EL (cell line): ENCODE measurements at regions not wholly inside any gene's neighbourhood (a gene's known extent, or its start where the extent isn't known, plus 50 kb on each side); places are given as distances from the start of the nearest gene placed in this dataset.
A peak's percentile ranks its signal among the peaks of the same experiment; 100 is the strongest.

Experiments
- DNase-seq: peaks from one replicate; pipeline ENCODE4 v3.0.0-alpha.2; 2016

GRCh38 chr2:236656166-236656565 lies 86.5 kb downstream of the ACKR3 start:
- DNase-seq: no peak

- no peak for DNase-seq
These were observed 87.1 kb downstream of the ACKR3 start for GRCh38 chr2:236656721-236657120.

- DNase-seq: no peak
These were observed 87.6 kb downstream of the ACKR3 start for GRCh38 chr2:236657215-236657614.

- peak; percentile 49 for DNase-seq
These were observed 88.2 kb downstream of the ACKR3 start for GRCh38 chr2:236657801-236658200.

GRCh38 chr2:236658974-236659757 lies 89.5 kb downstream of the ACKR3 start:
- no peak for DNase-seq

- no peak for DNase-seq
These were observed 90.1 kb downstream of the ACKR3 start for GRCh38 chr2:236659758-236660150.

GRCh38 chr2:236661061-236661761 lies 91.6 kb downstream of the ACKR3 start:
- DNase-seq: peak; percentile 80

GRCh38 chr2:236661762-236662110 lies 92.1 kb downstream of the ACKR3 start:
- peak; percentile 29 for DNase-seq

- peak; percentile 59 for DNase-seq
These were observed 92.9 kb downstream of the ACKR3 start for GRCh38 chr2:236662231-236663185.

- peak; percentile 89 for DNase-seq
These were observed 93.9 kb downstream of the ACKR3 start for GRCh38 chr2:236663287-236664101.

GRCh38 chr2:236664136-236664535 lies 94.5 kb downstream of the ACKR3 start:
- no peak for DNase-seq

- no peak for DNase-seq
These were observed 95.5 kb downstream of the ACKR3 start for GRCh38 chr2:236665101-236665500.

- peak; percentile 26 for DNase-seq
These were observed 96.0 kb downstream of the ACKR3 start for GRCh38 chr2:236665572-236666118.

GRCh38 chr2:236666646-236667204 lies 97.1 kb downstream of the ACKR3 start:
- DNase-seq: no peak

- DNase-seq: no peak
These were observed 97.9 kb downstream of the ACKR3 start for GRCh38 chr2:236667526-236667925.

- no peak for DNase-seq
These were observed 98.9 kb downstream of the ACKR3 start for GRCh38 chr2:236668531-236668969.

GRCh38 chr2:236670235-236670620 lies 100.6 kb downstream of the ACKR3 start:
- DNase-seq: no peak

GRCh38 chr2:236671896-236672562 lies 102.4 kb downstream of the ACKR3 start:
- DNase-seq: no peak

- no peak for DNase-seq
These were observed 103.0 kb downstream of the ACKR3 start for GRCh38 chr2:236672606-236673005.

GRCh38 chr2:236673126-236673822 lies 103.6 kb downstream of the ACKR3 start:
- no peak for DNase-seq

GRCh38 chr2:236673823-236674185 lies 104.2 kb downstream of the ACKR3 start:
- no peak for DNase-seq
